Karpas-422 (cell line): ENCODE measurements at regions not wholly inside any gene's neighbourhood (a gene's known extent, or its start where the extent isn't known, plus 50 kb on each side); places are given as distances from the start of the nearest gene placed in this dataset.

Source experiments
- DNase-seq: peaks from one replicate; pipeline ENCODE4 v3.0.0-alpha.2; 2015
- H2AFZ ChIP-seq: fragments of 200-600 bp; sonication (generic); 2 replicates; pipeline ENCODE4 v1.6.1; 2014; ENCODE audit warnings: antibody characterized with exemption, low read length, mixed read lengths
- H3K27ac ChIP-seq: fragments of 200-600 bp; sonication (generic); 2 replicates; pipeline ENCODE4 v1.5.1; 2014; ENCODE audit warnings: mild to moderate bottlenecking, low read length, moderate library complexity
- H3K27me3 ChIP-seq: fragments of 200-600 bp; sonication (generic); 2 replicates; pipeline ENCODE4 v1.6.1; 2014; ENCODE audit warnings: low read length, mixed read lengths
- H3K36me3 ChIP-seq: fragments of 200-600 bp; sonication (generic); 2 replicates; pipeline ENCODE4 v1.6.1; 2014; ENCODE audit warnings: low read length, mixed read lengths; ENCODE audit not compliant: insufficient read depth
- H3K4me1 ChIP-seq: fragments of 200-600 bp; sonication (generic); 2 replicates; pipeline ENCODE4 v1.6.1; 2014; ENCODE audit warnings: mild to moderate bottlenecking, low read length, mixed read lengths
- H3K4me2 ChIP-seq: fragments of 200-600 bp; sonication (generic); 2 replicates; pipeline ENCODE4 v1.6.1; 2014; ENCODE audit warnings: low read length, low read depth, mild to moderate bottlenecking; ENCODE audit not compliant: poor library complexity, severe bottlenecking
- H3K4me3 ChIP-seq: fragments of 200-600 bp; sonication (generic); 2 replicates; pipeline ENCODE4 v1.5.1; 2014; ENCODE audit warnings: mild to moderate bottlenecking, antibody characterized with exemption, low read length, mixed read lengths
- H3K79me2 ChIP-seq: fragments of 200-600 bp; sonication (generic); 2 replicates; pipeline ENCODE4 v1.6.1; 2014; ENCODE audit warnings: mild to moderate bottlenecking, low read length, mixed read lengths
- H3K9ac ChIP-seq: fragments of 200-600 bp; sonication (generic); 2 replicates; pipeline ENCODE4 v1.6.0; 2014; ENCODE audit warnings: low read length
- H3K9me2 ChIP-seq: fragments of 200-600 bp; sonication (generic), shearing (Covaris generic); replicated peaks from 2 replicates; pipeline ENCODE4 v1.6.0; 2014; ENCODE audit warnings: mild to moderate bottlenecking, low read length, moderate library complexity; ENCODE audit not compliant: insufficient read depth
- H3K9me3 ChIP-seq: fragments of 300-700, 200-600 bp; sonication (generic); 2 replicates; pipeline ENCODE4 v1.6.1; 2014; ENCODE audit warnings: low read length, mixed read lengths
- H4K20me1 ChIP-seq: fragments of 200-600 bp; sonication (generic); 2 replicates; pipeline ENCODE4 v1.6.1; 2014; ENCODE audit warnings: mild to moderate bottlenecking, antibody characterized with exemption, low read length, low read depth; ENCODE audit not compliant: insufficient read depth

GRCh38 chr2:172216477-172216876 lies 113.8 kb upstream of the DLX2 start:
- Histone ChIP-seq H4K20me1 (no peaks in the 10 kb centered on the region), H3K27ac (no peak overlapping the region), H3K9me2 (no peaks in the 10 kb centered on the region), H3K4me2 (no peak overlapping the region), H3K36me3 (no peaks in the 10 kb centered on the region), H3K27me3 (no peaks in the 10 kb centered on the region), H3K9ac (no peak overlapping the region), H3K9me3 (no peaks in the 10 kb centered on the region), H2AFZ (no peak overlapping the region), H3K79me2 (no peaks in the 10 kb centered on the region), H3K4me3 (no peak overlapping the region), H3K4me1 (no peaks in the 10 kb centered on the region)
- DNase-seq = no peak

GRCh38 chr2:172219201-172219600 lies 116.5 kb upstream of the DLX2 start:
- Histone ChIP-seq H2AFZ (no peak overlapping the region), H3K27ac (no peak overlapping the region), H3K4me1 (no peaks in the 10 kb centered on the region), H3K4me3 (no peak overlapping the region), H3K4me2 (no peak overlapping the region), H3K9me2 (no peaks in the 10 kb centered on the region), H3K27me3 (no peaks in the 10 kb centered on the region), H3K9me3 (no peaks in the 10 kb centered on the region), H4K20me1 (no peaks in the 10 kb centered on the region), H3K36me3 (no peaks in the 10 kb centered on the region), H3K9ac (no peak overlapping the region), H3K79me2 (no peaks in the 10 kb centered on the region)
- no peak for DNase-seq

DNA sequence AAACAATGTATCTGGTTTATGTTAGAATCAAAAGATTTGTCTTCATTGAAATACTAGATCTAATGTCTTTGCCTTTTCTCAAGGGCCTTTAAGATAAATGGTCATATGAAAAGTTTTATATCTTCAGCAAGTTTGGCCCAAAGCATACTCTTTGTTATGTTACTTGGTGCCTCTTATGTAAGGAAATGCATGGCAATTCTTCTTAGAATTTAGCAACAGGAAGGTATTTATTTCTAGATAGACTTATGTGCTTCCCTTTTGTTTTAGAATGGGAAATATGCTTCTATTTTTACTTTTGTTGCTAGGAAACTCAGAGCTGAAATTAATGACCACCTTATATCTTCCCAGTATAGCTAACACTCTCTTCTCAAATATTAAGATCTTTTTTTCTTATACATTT lies 117.4 kb upstream of the DLX2 start:
- no peaks in the 10 kb centered on the region for H3K36me3 ChIP-seq
- H3K9me3 ChIP-seq = no peaks in the 10 kb centered on the region
- H3K27ac ChIP-seq = no peak overlapping the region

GRCh38 chr2:172223601-172224054 lies 120.9 kb upstream of the DLX2 start:
- Histone ChIP-seq H3K9me2 (no peaks in the 10 kb centered on the region), H2AFZ (no peak overlapping the region), H3K4me3 (no peak overlapping the region), H3K4me2 (no peak overlapping the region), H3K4me1 (no peaks in the 10 kb centered on the region), H3K27ac (no peak overlapping the region), H3K9me3 (no peaks in the 10 kb centered on the region), H3K79me2 (no peaks in the 10 kb centered on the region), H3K27me3 (no peaks in the 10 kb centered on the region), H3K36me3 (no peaks in the 10 kb centered on the region), H3K9ac (no peak overlapping the region), H4K20me1 (no peaks in the 10 kb centered on the region)
- DNase-seq = no peak

More for the DNA sequence above, 117.4 kb upstream of the DLX2 start:
- no peak overlapping the region for H2AFZ ChIP-seq
- H3K4me2 ChIP-seq = no peak overlapping the region
- H4K20me1 ChIP-seq = no peaks in the 10 kb centered on the region
- no peak overlapping the region for H3K4me3 ChIP-seq
- H3K27me3 ChIP-seq = no peaks in the 10 kb centered on the region
- no peak overlapping the region for H3K9ac ChIP-seq
- H3K79me2 ChIP-seq = no peaks in the 10 kb centered on the region
- H3K4me1 ChIP-seq = no peaks in the 10 kb centered on the region
- no peaks in the 10 kb centered on the region for H3K9me2 ChIP-seq
- DNase-seq = no peak

GRCh38 chr2:172225786-172226185 lies 123.1 kb upstream of the DLX2 start:
- H3K9me2 ChIP-seq = no peaks in the 10 kb centered on the region
- H3K4me2 ChIP-seq = no peak overlapping the region
- no peak overlapping the region for H3K9ac ChIP-seq
- no peak overlapping the region for H2AFZ ChIP-seq
- no peaks in the 10 kb centered on the region for H3K4me1 ChIP-seq
- no peaks in the 10 kb centered on the region for H3K9me3 ChIP-seq
- no peak overlapping the region for H3K27ac ChIP-seq
- no peaks in the 10 kb centered on the region for H3K27me3 ChIP-seq
- DNase-seq = no peak
- no peaks in the 10 kb centered on the region for H4K20me1 ChIP-seq
- H3K4me3 ChIP-seq = no peak overlapping the region
- no peaks in the 10 kb centered on the region for H3K79me2 ChIP-seq
- H3K36me3 ChIP-seq = no peaks in the 10 kb centered on the region

DNA sequence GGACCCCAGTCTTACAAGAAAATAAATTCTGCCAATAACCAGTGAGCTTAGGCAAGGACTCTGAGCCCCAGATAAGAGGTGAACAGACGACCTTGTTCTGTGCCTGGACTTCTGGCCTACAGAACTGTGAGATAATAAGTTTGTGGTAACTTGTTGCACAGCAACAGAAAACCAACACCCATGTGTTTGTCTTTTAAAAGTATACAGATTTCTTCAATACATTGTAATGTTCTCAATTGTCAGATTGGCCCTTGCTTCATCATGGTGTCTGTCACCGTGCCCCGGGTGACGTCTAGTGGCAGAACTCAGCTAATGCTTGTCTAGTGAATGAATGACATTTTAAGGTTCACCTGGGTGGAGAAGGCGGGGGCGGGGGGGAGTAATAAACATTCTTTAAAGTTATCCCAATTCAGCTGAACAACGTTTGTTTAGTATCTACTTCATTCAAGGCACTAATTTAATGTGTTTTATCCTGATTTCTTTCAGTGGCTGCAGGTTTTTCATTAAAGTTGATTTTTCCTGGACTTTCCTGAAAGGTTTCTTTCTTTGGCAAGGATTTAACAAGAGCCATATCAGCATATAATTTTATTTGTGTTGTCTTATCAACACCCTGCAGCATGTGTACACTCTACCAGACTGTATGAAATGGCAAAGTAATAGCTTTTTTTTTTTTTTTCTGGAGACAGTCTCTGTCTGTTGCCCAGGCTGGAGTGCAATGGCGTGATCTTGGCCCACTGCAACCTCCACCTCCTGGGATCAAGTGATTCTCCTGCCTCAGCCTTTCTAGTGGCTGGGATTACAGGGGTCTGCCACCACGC lies 123.8 kb upstream of the DLX2 start:
- Histone ChIP-seq H3K9me2 (no peaks in the 10 kb centered on the region), H3K27ac (no peak overlapping the region), H3K4me2 (no peak overlapping the region), H3K27me3 (no peaks in the 10 kb centered on the region), H3K79me2 (no peaks in the 10 kb centered on the region), H3K4me3 (no peak overlapping the region), H4K20me1 (no peaks in the 10 kb centered on the region), H3K9me3 (no peaks in the 10 kb centered on the region), H2AFZ (no peak overlapping the region), H3K4me1 (no peaks in the 10 kb centered on the region), H3K36me3 (no peaks in the 10 kb centered on the region), H3K9ac (no peak overlapping the region)
- peak; percentile 71 for DNase-seq

DNA sequence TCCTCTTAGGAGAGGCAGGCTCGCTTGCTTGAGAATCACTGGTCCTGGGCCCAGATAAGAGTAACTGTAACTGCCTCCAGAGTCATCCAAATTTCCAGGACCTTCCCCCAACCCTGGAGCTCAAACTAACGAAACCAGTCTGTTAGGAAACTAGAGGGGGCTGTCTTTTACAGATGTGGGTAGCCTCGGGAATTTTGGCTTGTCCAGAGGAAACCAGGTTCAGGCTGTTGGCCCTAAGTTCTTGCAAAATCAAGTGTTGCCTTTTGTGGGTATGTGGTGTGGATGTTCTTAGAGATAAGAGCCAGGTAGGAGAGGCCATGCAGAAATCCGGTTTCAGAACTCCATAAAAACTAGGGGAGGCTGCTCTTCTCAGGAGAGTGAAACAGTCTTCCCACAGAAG lies 125.0 kb upstream of the DLX2 start:
- DNase-seq = no peak
- Histone ChIP-seq H3K9me2 (no peaks in the 10 kb centered on the region), H3K27ac (no peak overlapping the region), H3K9me3 (no peaks in the 10 kb centered on the region), H3K79me2 (no peaks in the 10 kb centered on the region), H4K20me1 (no peaks in the 10 kb centered on the region), H3K36me3 (no peaks in the 10 kb centered on the region), H3K4me1 (no peaks in the 10 kb centered on the region), H3K27me3 (no peaks in the 10 kb centered on the region), H3K4me2 (no peak overlapping the region), H3K9ac (no peak overlapping the region), H2AFZ (no peak overlapping the region), H3K4me3 (no peak overlapping the region)

DNA sequence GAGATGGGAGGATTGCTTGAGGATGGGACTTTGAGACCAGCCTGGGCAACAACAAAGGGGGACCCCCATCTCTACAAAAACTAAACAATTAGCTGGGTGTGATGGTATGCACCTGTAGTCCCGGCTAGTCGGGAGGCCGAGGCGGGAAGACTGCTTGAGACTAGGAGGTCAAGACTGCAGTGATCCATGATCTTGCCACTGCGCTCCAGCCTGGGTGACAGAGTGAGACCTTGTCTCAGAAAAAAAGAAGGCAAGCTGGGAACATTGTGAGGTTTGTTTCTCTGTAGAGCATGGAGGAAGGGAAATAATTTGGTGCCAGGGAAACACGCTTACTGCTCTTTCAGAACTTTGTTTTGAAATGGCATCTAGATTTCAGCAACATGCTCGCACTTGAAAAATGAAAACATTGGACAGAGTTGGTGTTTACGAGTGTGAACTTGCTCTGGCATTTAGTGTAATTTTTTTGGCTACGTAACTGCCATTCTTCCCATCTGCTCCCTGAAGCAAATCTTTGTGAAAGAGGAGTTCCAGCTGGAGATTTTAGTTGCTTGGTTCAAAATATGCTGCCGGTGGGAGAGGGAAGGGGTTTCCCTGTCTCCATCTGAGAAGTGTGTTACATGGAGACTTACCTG lies 125.6 kb upstream of the DLX2 start:
- Histone ChIP-seq H2AFZ (no peak overlapping the region), H3K4me1 (no peaks in the 10 kb centered on the region), H3K4me2 (no peak overlapping the region), H3K9me2 (no peaks in the 10 kb centered on the region), H3K9me3 (no peaks in the 10 kb centered on the region), H3K9ac (no peak overlapping the region), H3K4me3 (no peak overlapping the region), H3K27ac (no peak overlapping the region), H4K20me1 (no peaks in the 10 kb centered on the region), H3K27me3 (no peaks in the 10 kb centered on the region), H3K36me3 (no peaks in the 10 kb centered on the region), H3K79me2 (no peaks in the 10 kb centered on the region)
- DNase-seq = no peak
